Dendritic cell treated with granulocyte-macrophage colony-stimulating factor and Interleukin-4, amounts not matched to agents 40 ng/mL and 50 ng/mL, for 4 days (primary cell): ENCODE measurements at regions not wholly inside any gene's neighbourhood (a gene's known extent, or its start where the extent isn't known, plus 50 kb on each side); places are given as distances from the start of the nearest gene placed in this dataset.

Source experiments
- H3K27ac Mint-ChIP-seq: one replicate; pipeline ENCODE4 v1.8.0; 2022; ENCODE audit warnings: mild to moderate bottlenecking, mixed read lengths
- H3K27me3 Mint-ChIP-seq: one replicate; pipeline ENCODE4 v1.8.0; 2022; ENCODE audit warnings: mild to moderate bottlenecking, mixed read lengths
- H3K36me3 Mint-ChIP-seq: one replicate; pipeline ENCODE4 v1.8.0; 2022; ENCODE audit warnings: low read depth, mixed read lengths
- H3K4me1 Mint-ChIP-seq: one replicate; pipeline ENCODE4 v1.8.0; 2022; ENCODE audit warnings: low read depth, mixed read lengths
- H3K4me3 Mint-ChIP-seq: one replicate; pipeline ENCODE4 v1.8.0; 2022; ENCODE audit warnings: mild to moderate bottlenecking, moderate library complexity, mixed read lengths
- H3K9me3 Mint-ChIP-seq: one replicate; pipeline ENCODE4 v1.8.0; 2022; ENCODE audit warnings: mixed read lengths
- intact Hi-C: fragments of 100-400 bp; cut with micrococcal nuclease; formaldehyde crosslinking; loops from one replicate; pipeline ENCODE4 v1.15.0; 2022

GRCh38 chr2:12663306-12664037 is 53.3 kb upstream of the TRIB2 start:
- H3K27ac Mint-ChIP-seq, result no peak overlapping the region
- no peaks in the 10 kb centered on the region for H3K36me3 Mint-ChIP-seq
- intact Hi-C loops, result no loop called here
- peaks cover 12% of the 10 kb centered on the region for H3K27me3 Mint-ChIP-seq
- no peak overlapping the region for H3K4me3 Mint-ChIP-seq
- H3K9me3 Mint-ChIP-seq, result peaks cover 21% of the 10 kb centered on the region
- no peaks in the 10 kb centered on the region for H3K4me1 Mint-ChIP-seq

GRCh38 chr2:12665334-12665733 is 51.4 kb upstream of the TRIB2 start:
- Mint-ChIP-seq H3K27ac (no peak overlapping the region), H3K4me1 (no peaks in the 10 kb centered on the region), H3K36me3 (no peaks in the 10 kb centered on the region), H3K27me3 (peaks cover 8% of the 10 kb centered on the region), H3K9me3 (peaks cover 21% of the 10 kb centered on the region), H3K4me3 (no peak overlapping the region)
- intact Hi-C loops, result no loop called here

GRCh38 chr2:12666445-12666844 is 50.3 kb upstream of the TRIB2 start:
- Mint-ChIP-seq H3K27ac (no peak overlapping the region), H3K27me3 (peaks cover 9% of the 10 kb centered on the region), H3K4me1 (no peaks in the 10 kb centered on the region), H3K9me3 (peaks cover 21% of the 10 kb centered on the region), H3K4me3 (no peak overlapping the region), H3K36me3 (no peaks in the 10 kb centered on the region)
- intact Hi-C loops, result no loop called here
